Posterior vena cava (tissue), 2 donors: ENCODE measurements at regions not wholly inside any gene's neighbourhood (a gene's known extent, or its start where the extent isn't known, plus 50 kb on each side); places are given as distances from the start of the nearest gene placed in this dataset.
"Not testable (repeated sequence)": the region's sequence is repeated elsewhere in the genome, so short reads cannot be mapped to it uniquely, and the experiment has no call there.

Experiments
- DNase-seq: peaks from one replicate; pipeline ENCODE4 v3.0.0-alpha.2; 2020; ENCODE audit warnings: low spot score
- intact Hi-C, 2 donors: fragments of 100-400 bp; cut with DNase I; formaldehyde crosslinking; loops; one replicate each; pipeline versions ENCODE4 v1.14.1 to v1.14.2; 2022 to 2023
- donor health status: DM: yes; HTN: yes; CAD: no.
- donor health status: DM: yes; HTN: yes; CAD: no.

DNA sequence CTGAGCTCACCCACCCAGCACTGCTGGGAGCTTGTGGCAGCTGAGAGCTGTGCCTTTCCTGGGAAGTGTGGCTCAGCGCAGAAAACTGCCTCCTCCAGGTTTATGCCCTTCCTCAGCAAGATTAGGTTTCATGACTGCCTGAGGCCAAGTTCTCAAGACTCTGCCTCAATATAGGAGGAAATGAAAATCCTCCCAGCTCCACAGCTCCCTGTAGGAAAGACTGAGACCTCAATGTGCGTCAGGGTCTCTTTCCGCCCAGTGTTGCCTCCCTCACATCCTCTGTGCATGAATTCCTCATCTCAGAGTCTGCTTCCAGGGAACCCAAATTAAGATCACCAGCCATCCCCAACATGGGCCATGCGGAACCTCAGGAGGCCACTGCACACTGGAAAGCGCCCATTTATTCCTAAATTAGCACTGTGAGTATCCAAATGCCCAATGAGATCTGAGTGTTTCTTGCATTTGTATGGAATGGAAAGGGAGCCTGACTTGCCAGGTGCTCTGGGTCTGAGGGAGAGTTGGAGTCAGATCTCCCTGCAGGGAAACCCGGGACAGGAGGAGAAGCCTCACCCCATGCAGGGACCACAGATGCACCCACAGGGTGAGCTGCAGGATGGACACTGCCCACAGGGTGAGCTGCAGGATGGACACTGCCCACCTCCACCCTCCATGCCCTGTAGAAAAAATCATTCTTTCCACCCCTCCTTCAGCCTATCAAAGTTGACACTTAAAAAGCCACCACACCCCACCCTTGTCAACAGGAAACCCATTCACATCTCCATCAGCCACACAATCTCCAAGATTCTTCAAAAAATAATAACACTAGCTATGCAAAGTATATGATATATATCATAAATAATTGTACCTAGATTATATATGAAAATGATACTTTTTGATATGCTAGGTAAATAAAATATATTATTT is 97.4 kb upstream of the IGLL5 start:
- DNase-seq, result no peak
- intact Hi-C loops, result no loop called here

- DNase-seq, result peak; percentile 57
- intact Hi-C loops, result no loop called here
Measured at GRCh38 chr22:22791438-22792181, 96.0 kb upstream of the IGLL5 start.

GRCh38 chr22:22792205-22792786 is 95.3 kb upstream of the IGLL5 start:
- intact Hi-C loops, result not testable (repeated sequence)
- DNase-seq, result peak; percentile 56

- intact Hi-C loops, DNase-seq: not testable (repeated sequence)
Measured at GRCh38 chr22:22795639-22796038, 92.0 kb upstream of the IGLL5 start.

DNA sequence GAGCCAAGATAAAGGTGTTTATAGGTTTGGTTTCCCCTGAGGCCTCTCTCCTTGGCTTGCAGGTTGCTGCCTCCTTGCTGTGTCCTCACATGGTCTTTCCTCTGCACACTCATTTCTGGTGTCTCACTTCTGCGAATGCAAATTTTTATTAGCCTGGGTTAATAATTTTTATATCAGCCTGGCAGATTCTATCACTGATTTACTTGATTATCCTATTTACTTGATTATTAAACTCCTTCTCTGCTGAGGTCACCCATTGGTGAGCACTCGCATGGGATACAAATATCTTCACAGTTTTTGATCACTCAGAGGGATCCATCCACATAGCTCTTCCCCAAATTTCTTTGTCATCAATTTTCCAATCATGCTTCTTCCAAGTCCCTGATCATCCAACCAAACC is 90.9 kb upstream of the IGLL5 start:
- DNase-seq, result no peak
- intact Hi-C loops, result no loop called here

DNA sequence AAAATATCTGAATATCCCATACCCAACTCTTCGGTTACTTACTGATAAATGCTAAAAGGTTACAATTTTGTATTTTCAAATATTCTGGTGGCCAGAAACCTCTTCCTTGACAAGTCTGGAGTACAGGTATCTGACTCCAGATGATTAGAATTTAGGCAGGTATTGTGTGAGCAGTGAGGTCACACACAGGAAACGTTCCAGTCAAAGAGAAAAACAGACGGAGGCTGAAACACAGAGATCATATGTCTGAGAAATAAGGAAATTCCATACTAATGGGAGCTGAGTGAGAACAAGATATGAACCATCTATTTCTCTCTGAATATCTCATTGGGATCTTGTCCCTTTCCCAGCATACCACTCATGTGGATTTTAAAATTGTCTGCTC is 89.4 kb upstream of the IGLL5 start:
- no peak for DNase-seq
- intact Hi-C loops, result no loop called here

DNA sequence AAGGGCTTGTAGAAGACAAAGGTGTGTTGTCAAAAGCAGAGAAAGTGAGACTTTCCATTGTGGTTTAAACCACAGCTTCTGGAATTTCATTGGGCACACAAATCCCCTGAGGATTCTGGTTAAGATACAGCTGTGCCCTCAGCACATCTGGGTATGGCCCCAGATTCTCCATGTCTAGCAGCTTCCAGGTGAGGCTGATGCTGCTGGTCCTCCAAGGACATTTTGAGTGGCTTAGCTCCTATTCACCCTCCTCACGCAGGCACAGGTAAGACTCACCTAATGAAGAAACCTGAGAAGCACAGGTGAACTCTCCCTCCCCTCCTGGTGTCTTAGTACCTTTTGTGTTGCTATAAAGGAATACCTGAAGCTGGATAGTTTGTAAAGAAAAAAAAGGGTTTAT is 88.9 kb upstream of the IGLL5 start:
- intact Hi-C loops, result no loop called here
- no peak for DNase-seq

DNA sequence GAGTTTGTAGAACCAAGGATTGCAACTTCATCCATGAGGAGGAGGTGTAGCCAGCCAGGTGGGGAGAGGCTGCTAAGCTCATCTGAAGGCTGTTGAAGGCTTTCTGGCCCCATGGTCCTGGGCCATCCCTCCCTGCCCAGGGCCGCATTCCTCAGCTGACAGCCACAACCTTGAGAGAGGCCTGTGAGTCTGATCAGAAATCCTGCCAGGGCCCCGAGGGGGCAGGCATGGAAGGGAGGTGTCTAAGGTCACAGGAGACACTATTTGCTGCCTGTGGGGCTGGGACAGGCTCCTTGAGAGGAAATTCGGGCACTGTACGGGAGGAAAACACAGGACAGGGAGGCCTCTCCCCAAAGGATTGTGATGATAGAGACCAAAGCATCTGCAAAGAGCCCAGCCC is 88.1 kb upstream of the IGLL5 start:
- peak; percentile 60 for DNase-seq
- intact Hi-C loops, result no loop called here

DNA sequence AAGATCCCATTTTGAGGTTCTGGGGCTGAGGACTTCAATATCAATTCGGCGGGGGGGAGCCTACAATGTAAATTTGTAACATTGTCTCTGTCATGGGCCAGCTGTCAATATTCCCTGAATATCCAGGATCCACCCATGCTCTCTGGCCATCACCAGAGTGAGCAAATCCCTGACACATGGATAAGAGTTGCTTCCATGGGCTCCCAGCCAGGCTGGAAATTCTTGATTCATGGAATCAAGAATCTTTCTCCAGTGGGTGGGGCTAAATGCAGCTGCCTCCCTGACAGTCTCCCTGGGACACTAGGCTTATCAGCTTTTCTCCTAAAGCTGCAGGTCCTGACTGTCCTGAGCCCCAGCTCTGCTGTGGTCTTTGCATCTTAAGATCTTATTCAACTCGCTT is 86.9 kb upstream of the IGLL5 start:
- intact Hi-C loops, result no loop called here
- peak; percentile 74 for DNase-seq

DNA sequence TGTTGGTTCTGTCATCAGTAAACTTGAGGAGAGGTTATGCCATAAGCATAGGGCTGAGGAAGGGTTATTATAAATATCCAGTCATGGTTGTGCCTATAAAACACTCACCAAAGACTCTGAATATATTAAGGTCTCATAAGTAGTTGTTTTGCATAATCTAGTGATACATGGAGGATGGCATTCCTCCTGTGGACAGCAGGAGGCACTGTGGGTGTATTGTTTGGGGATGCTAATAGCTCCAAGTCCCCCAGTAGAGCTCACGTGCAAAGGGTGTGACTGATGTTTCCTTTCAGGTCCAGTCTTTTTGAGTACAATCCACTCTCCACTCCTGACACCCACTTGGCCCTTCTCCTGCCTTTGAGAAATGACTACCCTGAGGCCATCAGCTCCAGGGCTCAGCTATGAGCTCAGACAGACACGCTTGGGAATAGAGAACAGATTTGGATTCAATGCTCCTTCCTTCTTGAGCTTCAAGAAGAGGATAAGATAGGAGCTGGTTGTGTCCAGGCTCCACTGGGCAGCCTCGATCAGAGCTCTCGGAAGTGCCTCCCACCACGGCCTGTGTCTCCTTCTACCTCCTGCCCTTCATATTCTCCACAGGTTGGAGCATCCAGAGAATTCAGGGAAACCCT is 85.2 kb upstream of the IGLL5 start:
- intact Hi-C loops, result no loop called here
- DNase-seq, result peak; percentile 66

DNA sequence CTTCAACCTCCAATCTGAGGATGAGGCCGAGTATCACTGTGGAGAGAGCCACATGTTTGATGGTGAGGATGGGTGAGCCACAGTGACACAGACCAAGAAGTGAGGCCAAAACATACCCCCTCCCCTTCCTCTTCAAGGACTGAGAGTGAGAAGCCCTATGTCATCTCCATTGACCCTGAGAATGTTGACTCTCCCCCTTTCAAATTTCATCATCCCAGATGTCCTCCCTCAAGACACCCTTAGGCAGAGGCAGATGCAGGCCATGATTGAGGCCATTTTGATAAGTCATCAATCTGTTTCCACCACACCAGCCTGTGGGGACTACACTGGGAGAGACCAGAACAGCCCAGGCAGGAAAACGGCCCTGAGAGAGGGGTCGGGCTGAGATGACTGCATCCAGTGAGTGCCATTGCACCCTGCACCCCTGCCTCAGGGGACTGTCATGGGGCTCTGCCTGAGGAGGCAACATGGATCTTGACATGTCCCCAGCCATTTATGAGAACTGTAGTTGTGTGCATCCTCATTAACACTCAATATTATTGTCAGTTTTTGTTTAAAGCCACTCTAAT is 84.2 kb upstream of the IGLL5 start:
- intact Hi-C loops, result no loop called here
- no peak for DNase-seq

DNA sequence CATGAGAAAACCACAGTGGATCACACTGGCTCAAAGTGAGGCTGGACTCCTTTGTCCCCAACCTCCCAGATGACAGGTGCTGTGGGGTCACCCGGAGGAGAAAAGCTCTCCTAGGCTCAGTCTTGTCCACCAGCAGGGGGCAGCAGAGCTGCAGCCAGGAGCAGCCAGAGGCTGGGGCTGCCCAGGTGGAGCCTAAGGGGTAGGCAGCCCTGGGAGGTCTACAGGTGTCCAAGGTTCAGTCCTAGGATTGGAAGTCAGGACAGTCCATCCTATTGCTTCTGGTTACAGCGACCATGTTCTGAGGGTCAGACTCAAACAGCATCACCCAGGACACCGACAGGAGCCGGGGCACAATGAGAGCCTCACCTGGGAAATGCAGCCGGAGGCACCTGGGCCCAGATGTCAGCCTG is 77.6 kb upstream of the IGLL5 start:
- intact Hi-C loops, result no loop called here
- peak; percentile 79 for DNase-seq

- DNase-seq, result peak; percentile 76
- intact Hi-C loops, result no loop called here
Measured at GRCh38 chr22:22810471-22810870, 77.1 kb upstream of the IGLL5 start.

DNA sequence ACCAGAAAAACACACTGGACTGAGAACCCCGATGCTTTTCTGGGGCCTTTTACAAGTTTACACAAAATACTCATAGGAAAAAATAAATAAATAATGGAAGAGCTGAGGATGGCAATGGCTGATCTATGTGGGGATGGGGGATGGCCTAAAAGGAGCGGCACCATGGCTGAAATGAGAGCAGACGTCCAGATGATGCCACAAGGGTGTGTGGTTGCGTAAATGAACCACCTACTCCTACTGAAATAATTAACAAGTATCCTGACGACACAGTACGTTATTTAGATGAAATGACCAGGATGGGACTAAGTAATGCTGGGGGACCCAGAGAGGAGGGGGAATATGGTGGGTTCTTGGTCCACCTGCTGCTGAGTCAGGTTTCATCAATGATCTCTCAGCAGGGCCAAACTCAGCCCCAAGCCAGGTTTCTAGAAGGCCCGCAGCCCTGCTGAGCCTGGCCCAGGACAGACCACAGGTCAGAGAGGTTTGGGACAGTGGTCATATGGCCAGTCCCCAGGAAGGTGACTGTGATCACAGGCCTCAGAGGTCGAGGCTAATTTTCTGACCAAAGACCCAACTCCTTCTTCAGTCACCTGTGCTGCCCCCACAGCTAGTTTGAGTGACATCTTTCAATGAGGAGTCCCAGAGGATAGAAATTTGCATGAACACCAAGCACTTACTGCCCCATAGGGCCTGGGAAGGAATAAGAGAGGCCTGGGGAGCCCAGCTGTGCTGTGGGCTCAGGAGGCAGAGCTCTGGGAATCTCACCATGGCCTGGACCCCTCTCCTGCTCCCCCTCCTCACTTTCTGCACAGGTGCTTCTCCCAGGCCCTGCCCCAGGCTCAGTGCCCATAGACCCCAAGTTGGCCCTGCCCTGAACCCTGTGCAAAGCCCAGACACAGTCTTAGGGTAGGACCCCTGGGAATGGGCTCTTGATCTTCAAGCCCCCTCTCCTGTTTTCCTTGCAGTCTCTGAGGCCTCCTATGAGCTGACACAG is 76.3 kb upstream of the IGLL5 start:
- no peak for DNase-seq
- intact Hi-C loops, result no loop called here

- no peak for DNase-seq
- intact Hi-C loops, result no loop called here
Measured at GRCh38 chr22:22812031-22812905, 75.3 kb upstream of the IGLL5 start.

- intact Hi-C loops, result no loop called here
- no peak for DNase-seq
Measured at GRCh38 chr22:22813126-22814075, 74.2 kb upstream of the IGLL5 start.
